Thymus (tissue), 11 donors: ENCODE measurements at regions not wholly inside any gene's neighbourhood (a gene's known extent, or its start where the extent isn't known, plus 50 kb on each side); places are given as distances from the start of the nearest gene placed in this dataset.

Experiments used
- DNase-seq, 9 donors: peaks; one replicate each; pipeline ENCODE4 v3.0.0-alpha.2; 2013; ENCODE audit warnings: low spot score in 9 of 9, low read depth in 6 of 9, missing footprints in 1 of 9
- H3K27ac ChIP-seq, 2 donors: one replicate each; pipeline ENCODE4 v1.5.1; 2013; ENCODE audit warnings: control low read depth in 1 of 2, low read depth in 1 of 2, low read length in 1 of 2, mild to moderate bottlenecking in 1 of 2, moderate library complexity in 1 of 2
- H3K27me3 ChIP-seq, 2 donors: one replicate each; pipeline ENCODE4 v1.5.1; 2013; ENCODE audit warnings: low read length in 1 of 2; ENCODE audit not compliant: control insufficient read depth in 2 of 2, insufficient read depth in 1 of 2
- H3K36me3 ChIP-seq, 2 donors: one replicate each; pipeline ENCODE4 v1.5.1; 2013; ENCODE audit warnings: low read length in 1 of 2, mild to moderate bottlenecking in 1 of 2, moderate library complexity in 1 of 2; ENCODE audit not compliant: control insufficient read depth in 2 of 2, insufficient read depth in 2 of 2
- H3K4me1 ChIP-seq, 2 donors: one replicate each; pipeline ENCODE4 v1.5.1; 2013; ENCODE audit warnings: low read length in 2 of 2; ENCODE audit not compliant: control insufficient read depth in 2 of 2, insufficient read depth in 2 of 2
- H3K4me3 ChIP-seq, 2 donors: one replicate each; pipeline ENCODE4 v1.5.1; 2013; ENCODE audit warnings: low read length in 2 of 2, control low read depth in 1 of 2, mild to moderate bottlenecking in 1 of 2
- H3K9me3 ChIP-seq, 2 donors: one replicate each; pipeline ENCODE4 v1.5.1; 2013; ENCODE audit warnings: low read length in 1 of 2, mild to moderate bottlenecking in 1 of 2; ENCODE audit not compliant: control insufficient read depth in 2 of 2, insufficient read depth in 1 of 2
- WGBS: extraction: QIAGEN DNeasy Blood & Tissue Kit; methylation state at CpG from one replicate; pipeline ENCODE4 v1.1.7; 2013; 5-methylcytosine and 5-hydroxymethylcytosine counted together
- donor health status: healthy.

DNA sequence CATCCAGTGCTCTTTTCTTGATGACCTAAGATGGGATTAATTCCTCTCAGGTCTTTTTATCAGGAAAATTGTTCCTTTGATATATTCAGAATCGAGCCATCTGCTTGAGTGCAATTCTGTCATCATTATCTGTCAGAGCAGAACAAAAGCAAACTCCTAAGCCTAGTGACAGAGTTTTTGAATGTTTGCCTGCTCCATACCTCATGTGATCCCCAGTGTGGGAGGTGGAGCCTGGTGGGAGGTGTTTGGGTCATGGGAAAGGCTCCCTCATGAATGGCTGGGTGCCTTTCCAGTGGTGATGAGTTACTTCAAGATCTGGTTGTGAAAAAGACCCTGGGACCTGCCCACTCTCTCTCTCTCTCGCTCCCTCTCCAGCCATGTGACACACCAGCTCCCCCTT is 628.2 kb downstream of the CDH11 start:
- H3K36me3 ChIP-seq: no peaks in the 10 kb centered on the region
- DNase-seq: no peak
- 62% methylated on average over 2 of the region's 2 CpGs for WGBS
- no peak overlapping the region for H3K4me3 ChIP-seq
- H3K27ac ChIP-seq: no peak overlapping the region
- no peaks in the 10 kb centered on the region for H3K9me3 ChIP-seq
- no peaks in the 10 kb centered on the region for H3K27me3 ChIP-seq
- H3K4me1 ChIP-seq: no peaks in the 10 kb centered on the region

DNA sequence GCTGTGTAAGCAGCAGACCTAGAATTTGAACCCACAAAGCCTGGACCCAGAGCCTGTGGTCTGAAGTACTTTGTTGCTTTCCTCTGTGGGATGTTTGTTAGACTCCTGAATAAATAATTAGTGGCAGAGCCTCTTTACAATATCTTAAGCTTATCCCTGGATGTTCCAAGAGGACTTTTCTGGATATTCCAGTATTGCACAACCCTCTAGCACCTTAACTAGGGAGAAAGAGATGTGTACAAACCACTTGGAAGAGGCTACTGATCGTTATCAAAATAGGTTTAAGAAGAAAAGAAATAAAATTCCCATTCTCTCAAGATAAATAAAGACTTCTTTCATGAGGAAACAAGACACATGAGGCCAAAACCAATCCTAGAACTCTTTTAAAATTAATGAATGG is 632.4 kb downstream of the CDH11 start:
- Histone ChIP-seq H3K27ac (no peak overlapping the region), H3K27me3 (no peaks in the 10 kb centered on the region), H3K36me3 (no peaks in the 10 kb centered on the region), H3K4me1 (no peaks in the 10 kb centered on the region), H3K4me3 (no peak overlapping the region), H3K9me3 (no peaks in the 10 kb centered on the region)
- DNase-seq: no peak
- WGBS: 59% methylated on average over 1 of the region's 1 CpG

- Histone ChIP-seq H3K4me3 (no peak overlapping the region), H3K9me3 (no peaks in the 10 kb centered on the region), H3K27ac (no peak overlapping the region), H3K36me3 (no peaks in the 10 kb centered on the region), H3K4me1 (no peaks in the 10 kb centered on the region), H3K27me3 (no peaks in the 10 kb centered on the region)
- 94% methylated on average over 1 of the region's 1 CpG for WGBS
- no peak for DNase-seq
Measured at GRCh38 chr16:64486561-64486960, 635.3 kb downstream of the CDH11 start.

DNA sequence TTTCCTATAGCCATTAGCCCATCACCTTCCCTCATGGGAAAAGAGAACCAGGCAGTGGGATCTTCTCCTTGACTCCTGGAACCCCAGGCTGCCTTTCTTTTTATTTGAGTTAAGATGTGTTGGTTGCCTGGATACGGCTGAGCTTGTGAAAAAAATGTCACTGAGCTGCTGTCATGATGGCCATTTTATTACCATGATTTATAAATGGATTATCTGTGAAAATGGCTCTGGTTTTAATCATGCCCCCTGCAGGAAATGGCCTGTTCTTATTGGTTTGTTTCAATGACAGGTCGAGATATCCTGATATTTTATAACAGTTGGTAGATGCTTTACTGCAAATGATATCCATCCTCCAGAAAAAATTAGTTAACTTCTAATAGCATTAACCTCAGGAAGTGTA is 640.4 kb downstream of the CDH11 start:
- Histone ChIP-seq H3K27ac (no peak overlapping the region), H3K4me3 (no peak overlapping the region), H3K27me3 (no peaks in the 10 kb centered on the region), H3K9me3 (no peaks in the 10 kb centered on the region), H3K36me3 (no peaks in the 10 kb centered on the region), H3K4me1 (no peaks in the 10 kb centered on the region)
- WGBS: 87% methylated on average over 2 of the region's 2 CpGs
- DNase-seq: no peak

DNA sequence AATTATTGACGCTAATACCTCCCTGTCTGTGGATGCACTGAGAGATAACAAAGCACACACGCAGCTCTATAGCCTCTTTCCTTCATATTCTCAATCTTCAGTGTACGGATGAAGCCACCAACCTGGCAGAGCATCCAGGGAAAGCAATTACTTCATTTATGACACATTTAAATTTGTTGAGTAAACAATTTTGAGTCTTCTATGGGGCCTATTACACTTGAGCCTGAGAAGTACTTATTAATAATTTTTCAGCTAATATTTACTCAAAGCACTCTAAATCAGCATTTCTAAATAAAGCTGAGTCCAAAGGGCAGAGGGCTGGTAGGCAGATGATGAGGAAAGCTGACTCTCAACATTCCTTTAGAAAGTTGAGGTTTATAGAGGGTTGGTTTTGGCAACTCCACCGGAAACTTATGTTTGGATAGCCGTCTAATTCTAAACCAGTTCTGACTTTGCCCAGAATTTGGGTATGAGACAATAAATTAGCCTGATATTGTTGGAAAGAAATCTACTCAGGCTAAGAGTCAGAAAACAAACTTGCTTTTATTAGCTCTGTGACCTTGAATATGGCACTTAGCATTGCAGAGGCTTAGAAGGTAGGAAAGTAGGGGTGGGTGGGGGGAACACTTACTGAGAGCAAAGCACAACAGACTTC is 643.5 kb downstream of the CDH11 start:
- Histone ChIP-seq H3K27me3 (no peaks in the 10 kb centered on the region), H3K36me3 (no peaks in the 10 kb centered on the region), H3K9me3 (no peaks in the 10 kb centered on the region), H3K27ac (no peak overlapping the region), H3K4me3 (no peak overlapping the region), H3K4me1 (no peaks in the 10 kb centered on the region)
- no peak for DNase-seq
- WGBS: 79% methylated on average over 5 of the region's 5 CpGs

- no peaks in the 10 kb centered on the region for H3K36me3 ChIP-seq
- no peak overlapping the region for H3K27ac ChIP-seq
- no peaks in the 10 kb centered on the region for H3K4me1 ChIP-seq
- no peaks in the 10 kb centered on the region for H3K9me3 ChIP-seq
- DNase-seq: no peak
- no peaks in the 10 kb centered on the region for H3K27me3 ChIP-seq
- WGBS: 89% methylated on average over 11 of the region's 11 CpGs
- no peak overlapping the region for H3K4me3 ChIP-seq
Measured at GRCh38 chr16:64475627-64476351, 646.1 kb downstream of the CDH11 start.

DNA sequence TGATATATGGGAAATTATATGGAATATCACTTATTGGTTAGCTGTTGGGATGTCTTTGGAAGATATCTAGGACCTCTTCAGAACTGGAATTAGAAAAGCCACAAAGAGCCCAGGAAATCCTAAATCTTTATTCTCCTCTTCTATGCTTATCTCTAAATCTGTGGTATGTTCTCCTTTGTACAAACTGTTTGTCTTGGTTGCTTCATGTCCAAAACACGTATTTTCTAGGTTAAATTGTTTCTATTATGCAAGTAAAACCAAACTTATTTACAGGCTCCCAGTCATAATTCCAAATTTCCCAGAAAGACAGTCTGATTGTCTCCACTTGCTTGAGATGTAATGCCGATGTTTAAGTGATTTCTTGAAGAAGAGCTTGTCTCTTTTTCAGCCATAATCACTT is 650.9 kb downstream of the CDH11 start:
- Histone ChIP-seq H3K4me1 (no peaks in the 10 kb centered on the region), H3K27ac (no peak overlapping the region), H3K27me3 (no peaks in the 10 kb centered on the region), H3K4me3 (no peak overlapping the region), H3K9me3 (no peaks in the 10 kb centered on the region), H3K36me3 (no peaks in the 10 kb centered on the region)
- DNase-seq: no peak
- WGBS: 55% methylated on average over 2 of the region's 2 CpGs

GRCh38 chr16:64469906-64470702 is 651.8 kb downstream of the CDH11 start:
- no peaks in the 10 kb centered on the region for H3K9me3 ChIP-seq
- no peak overlapping the region for H3K27ac ChIP-seq
- H3K36me3 ChIP-seq: no peaks in the 10 kb centered on the region
- no peak overlapping the region for H3K4me3 ChIP-seq
- WGBS: 86% methylated on average over 2 of the region's 2 CpGs
- peak in 1 of 9 donors; percentile 2 for DNase-seq
- no peaks in the 10 kb centered on the region for H3K27me3 ChIP-seq
- H3K4me1 ChIP-seq: no peaks in the 10 kb centered on the region

DNA sequence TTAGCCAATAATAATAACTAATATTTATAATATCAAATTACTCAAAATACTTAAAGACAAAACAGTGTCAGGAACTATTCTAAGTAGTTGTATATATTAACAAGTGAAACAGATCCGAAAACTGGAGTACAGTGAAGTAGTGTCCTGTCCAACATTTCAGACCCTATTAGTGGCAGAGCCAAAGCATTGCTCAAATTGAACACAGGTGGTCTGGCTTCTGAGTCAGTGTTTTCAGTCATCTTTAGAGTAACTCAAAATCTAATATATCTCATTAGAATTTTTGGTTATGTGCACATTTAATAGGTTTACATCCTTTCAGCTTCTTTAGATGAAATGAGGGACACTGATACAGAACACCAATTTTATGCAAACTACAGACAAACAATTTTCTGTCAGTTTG is 652.5 kb downstream of the CDH11 start:
- 92% methylated on average over 1 of the region's 1 CpG for WGBS
- Histone ChIP-seq H3K27me3 (no peaks in the 10 kb centered on the region), H3K4me1 (no peaks in the 10 kb centered on the region), H3K4me3 (no peak overlapping the region), H3K27ac (no peak overlapping the region), H3K9me3 (no peaks in the 10 kb centered on the region), H3K36me3 (no peaks in the 10 kb centered on the region)
- DNase-seq: no peak
